Middle frontal gyrus (tissue), 1 donor: ENCODE measurements at regions not wholly inside any gene's neighbourhood (a gene's known extent, or its start where the extent isn't known, plus 50 kb on each side); places are given as distances from the start of the nearest gene placed in this dataset.
"Not testable (repeated sequence)": the region's sequence is repeated elsewhere in the genome, so short reads cannot be mapped to it uniquely, and the experiment has no call there.

Experiments used
- DNase-seq: peaks from one replicate; pipeline ENCODE4 v3.0.0-alpha.2; 2015; ENCODE audit warnings: low spot score; ENCODE audit errors: extremely low spot score

GRCh38 chr4:11876104-11876503 lies 447.4 kb upstream of the HS3ST1 start:
- DNase-seq, result no peak

- no peak for DNase-seq
These were observed 440.6 kb upstream of the HS3ST1 start for GRCh38 chr4:11869191-11869870.

GRCh38 chr4:11866391-11866790 lies 437.7 kb upstream of the HS3ST1 start:
- DNase-seq, result no peak

GRCh38 chr4:11860996-11861395 lies 432.3 kb upstream of the HS3ST1 start:
- DNase-seq, result no peak

GRCh38 chr4:11857881-11858280 lies 429.2 kb upstream of the HS3ST1 start:
- DNase-seq, result no peak

- DNase-seq, result no peak
These were observed 418.5 kb upstream of the HS3ST1 start for GRCh38 chr4:11847167-11847566.

DNA sequence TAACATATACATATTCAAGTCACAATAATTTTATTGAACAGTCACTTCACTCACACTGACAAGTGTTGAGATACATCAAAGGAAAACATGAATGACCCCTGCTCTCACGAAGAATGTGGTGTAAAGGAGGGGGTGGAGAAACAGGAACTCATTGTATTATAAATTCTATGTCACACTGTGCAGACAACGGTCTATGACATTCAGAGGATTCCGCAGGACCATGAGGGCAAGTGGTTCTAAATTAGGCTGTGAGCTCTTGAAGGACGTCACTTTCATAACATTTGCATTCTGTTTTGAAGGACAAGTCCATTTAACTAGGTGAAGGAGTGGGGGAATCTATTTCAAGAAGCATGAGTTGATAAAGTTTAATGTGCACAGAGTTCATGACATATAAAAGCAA lies 415.2 kb upstream of the HS3ST1 start:
- DNase-seq, result no peak

DNA sequence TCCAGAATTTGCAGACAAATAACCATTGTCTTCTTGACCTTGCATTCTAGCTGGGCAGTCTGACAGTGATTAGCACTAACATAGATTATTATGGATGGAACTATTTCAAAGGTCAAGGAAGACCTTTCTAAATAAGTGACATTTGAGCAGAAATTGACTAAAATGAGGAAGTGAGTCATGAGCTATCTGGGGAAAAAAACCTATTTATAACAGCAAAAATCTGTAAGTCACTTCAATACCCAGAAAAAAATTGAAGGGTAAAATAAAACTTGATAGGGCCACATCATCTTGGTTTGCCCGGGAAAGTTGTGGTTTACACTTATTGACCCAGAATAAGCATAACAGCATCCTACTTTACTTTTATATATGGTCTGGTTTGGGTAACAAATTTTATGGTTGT lies 414.6 kb upstream of the HS3ST1 start:
- DNase-seq, result no peak

DNA sequence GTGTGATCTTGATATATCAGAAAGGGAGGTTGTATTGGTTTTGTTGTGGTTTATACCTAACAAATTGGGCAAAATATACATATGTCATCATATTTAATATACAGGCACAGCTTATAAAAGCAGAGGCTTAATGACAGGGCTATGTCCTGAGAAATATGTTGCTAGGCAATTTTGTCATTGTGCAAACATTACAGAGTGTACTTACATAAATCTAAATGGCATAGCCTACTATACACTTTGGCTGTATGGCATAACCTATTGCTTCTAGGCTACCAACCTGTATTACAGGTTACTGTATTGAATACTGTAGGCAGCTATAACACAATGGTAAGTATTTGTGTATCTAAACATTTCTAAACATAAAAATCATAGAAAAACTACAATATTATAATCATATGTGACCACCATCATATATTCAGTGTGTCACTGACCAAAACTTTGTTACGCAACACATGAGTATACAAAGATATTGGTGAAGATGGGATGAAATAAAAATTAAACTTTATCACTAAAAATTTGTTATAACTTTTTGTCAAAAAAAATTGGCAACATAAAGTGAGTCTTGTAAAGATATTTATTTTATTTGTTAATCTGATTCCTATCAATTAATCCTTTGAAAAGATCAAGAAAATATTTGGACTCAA lies 414.0 kb upstream of the HS3ST1 start:
- DNase-seq, result no peak

DNA sequence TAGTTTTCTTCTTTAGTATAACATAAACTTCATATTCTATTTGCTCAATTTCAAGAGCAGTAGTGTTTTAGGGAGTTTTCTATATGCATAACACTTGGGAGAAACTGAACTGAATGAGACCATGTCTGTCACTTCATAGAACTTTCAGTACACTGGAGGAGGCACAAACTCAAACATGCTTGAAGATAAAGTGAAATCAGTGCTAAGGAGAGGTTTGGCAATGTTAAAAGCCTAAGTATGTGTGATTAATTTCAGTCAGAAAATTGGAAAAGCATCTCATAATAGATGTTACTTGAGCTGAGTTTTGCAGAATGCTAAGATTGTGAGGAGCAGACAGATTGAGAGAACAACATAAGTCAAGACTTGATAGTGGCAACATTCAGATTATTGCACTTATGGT lies 411.2 kb upstream of the HS3ST1 start:
- no peak for DNase-seq

- DNase-seq, result no peak
These were observed 403.0 kb upstream of the HS3ST1 start for GRCh38 chr4:11831739-11832138.

- DNase-seq, result no peak
These were observed 395.9 kb upstream of the HS3ST1 start for GRCh38 chr4:11824566-11824965.

DNA sequence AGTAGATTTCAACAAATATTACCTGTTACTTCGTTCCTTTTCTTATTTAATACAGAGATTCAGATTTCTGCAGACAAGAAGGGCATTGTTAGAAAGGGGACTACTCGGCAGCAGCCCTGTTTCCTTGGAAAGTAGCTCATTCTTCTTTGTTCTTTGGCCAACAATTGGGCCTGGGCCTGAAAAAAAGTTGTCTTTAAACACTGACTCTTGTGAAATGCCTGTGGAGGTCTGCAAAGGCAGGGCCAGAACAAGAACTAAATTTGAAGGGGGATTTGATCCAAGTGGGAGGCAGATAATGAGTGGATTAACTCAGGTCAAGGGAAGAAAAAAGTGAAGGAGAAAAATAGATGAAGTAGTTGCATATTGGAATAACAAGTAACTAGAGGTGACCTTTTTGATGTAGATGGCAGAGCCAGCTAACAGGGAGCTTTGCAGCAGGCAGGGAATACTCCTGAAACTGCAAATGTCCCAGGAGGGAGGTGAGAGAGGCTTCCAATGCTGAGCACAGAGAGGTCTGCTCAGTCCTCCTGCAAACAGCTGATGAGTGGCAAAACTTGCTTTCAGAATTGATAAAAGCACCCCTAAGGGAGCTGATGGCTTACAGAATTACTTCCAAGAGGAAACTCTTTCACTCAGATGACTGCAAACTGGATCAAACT lies 393.2 kb upstream of the HS3ST1 start:
- DNase-seq, result no peak

- DNase-seq, result no peak
These were observed 388.4 kb upstream of the HS3ST1 start for GRCh38 chr4:11817088-11817487.

GRCh38 chr4:11814758-11815157 lies 386.1 kb upstream of the HS3ST1 start:
- DNase-seq, result no peak

- no peak for DNase-seq
These were observed 385.3 kb upstream of the HS3ST1 start for GRCh38 chr4:11813951-11814446.

DNA sequence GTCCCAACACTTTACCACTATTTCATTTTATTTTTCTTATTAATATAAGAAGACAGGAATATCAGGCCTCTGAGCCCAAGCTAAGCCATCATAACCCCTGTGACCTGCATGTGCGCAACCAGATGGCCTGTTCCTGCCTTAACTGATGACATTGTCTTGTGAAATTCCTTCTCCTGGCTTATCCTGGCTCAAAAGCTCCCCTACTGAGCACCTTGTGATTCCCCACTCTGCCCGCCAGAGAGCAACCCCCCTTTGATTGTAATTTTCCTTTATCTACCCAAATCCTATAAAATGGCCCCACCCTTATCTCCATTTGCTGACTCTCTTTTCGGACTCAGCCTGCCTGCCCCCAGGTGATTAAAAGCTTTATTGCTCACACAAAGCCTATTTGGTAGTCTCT lies 382.8 kb upstream of the HS3ST1 start:
- DNase-seq, result not testable (repeated sequence)

DNA sequence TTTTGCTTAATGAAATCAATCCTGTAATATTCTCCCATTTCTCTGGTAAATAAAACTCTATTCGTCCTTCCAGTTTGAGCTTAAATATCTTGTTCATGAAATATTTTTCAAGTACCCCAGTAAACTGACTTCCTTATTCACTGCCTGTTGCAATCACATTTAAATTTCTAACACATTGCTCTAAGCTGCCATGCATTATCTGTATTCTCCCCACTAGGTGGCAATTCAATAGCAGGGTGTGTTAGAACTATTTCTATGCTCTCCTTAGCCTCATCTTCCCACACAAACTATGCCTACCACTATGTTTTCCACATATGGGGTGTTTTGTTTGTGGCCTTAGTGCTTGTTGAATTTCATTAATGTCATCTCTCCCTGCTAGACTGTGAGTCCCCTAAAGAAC lies 377.1 kb upstream of the HS3ST1 start:
- DNase-seq, result no peak

GRCh38 chr4:11801466-11802446 lies 373.1 kb upstream of the HS3ST1 start:
- DNase-seq, result no peak

DNA sequence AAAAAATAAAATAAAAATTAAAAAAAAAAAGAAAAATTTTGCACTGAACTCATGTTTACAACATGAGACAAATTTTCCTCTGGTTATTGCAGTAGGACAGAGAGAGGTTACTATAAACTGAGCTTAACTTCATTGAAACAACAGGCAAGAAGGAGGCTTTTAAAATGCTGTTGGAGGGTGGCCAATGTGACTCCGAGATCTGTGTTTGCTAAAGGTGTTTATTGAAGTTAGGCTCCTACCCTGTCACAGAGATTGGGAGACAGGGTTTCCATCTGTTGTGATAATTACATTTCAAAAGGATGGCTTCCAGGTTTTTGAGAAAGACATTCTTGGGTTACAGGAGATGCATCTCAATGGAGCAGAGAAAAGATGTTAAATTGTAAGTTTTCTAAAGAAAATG lies 370.5 kb upstream of the HS3ST1 start:
- DNase-seq, result no peak

- no peak for DNase-seq
These were observed 363.1 kb upstream of the HS3ST1 start for GRCh38 chr4:11791797-11792196.
